ENCODE measurements at regions not wholly inside any gene's neighbourhood (a gene's known extent, or its start where the extent isn't known, plus 50 kb on each side); places are given as distances from the start of the nearest gene placed in this dataset.

DNA sequence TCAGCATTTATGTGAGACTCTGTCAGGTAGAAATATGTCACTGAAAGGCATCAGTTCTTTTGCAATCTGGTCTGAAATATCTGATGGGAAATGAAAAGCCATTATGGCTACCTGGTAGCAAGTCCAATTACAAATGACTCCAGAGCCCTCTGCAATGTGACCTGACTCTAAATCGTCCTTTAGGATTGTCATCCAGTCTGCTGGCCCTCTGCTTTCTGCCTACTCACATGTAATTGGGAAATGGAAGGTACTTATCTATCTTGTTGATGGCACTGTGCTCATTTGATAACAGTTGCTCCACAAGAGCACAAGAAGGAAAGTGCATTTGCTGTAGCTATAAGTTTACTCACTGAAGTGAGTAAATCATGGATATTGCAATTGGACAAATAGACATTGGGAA, 799.8 kb downstream of the RAPGEF2 start:
- TF ChIP-seq, protein P1, sequence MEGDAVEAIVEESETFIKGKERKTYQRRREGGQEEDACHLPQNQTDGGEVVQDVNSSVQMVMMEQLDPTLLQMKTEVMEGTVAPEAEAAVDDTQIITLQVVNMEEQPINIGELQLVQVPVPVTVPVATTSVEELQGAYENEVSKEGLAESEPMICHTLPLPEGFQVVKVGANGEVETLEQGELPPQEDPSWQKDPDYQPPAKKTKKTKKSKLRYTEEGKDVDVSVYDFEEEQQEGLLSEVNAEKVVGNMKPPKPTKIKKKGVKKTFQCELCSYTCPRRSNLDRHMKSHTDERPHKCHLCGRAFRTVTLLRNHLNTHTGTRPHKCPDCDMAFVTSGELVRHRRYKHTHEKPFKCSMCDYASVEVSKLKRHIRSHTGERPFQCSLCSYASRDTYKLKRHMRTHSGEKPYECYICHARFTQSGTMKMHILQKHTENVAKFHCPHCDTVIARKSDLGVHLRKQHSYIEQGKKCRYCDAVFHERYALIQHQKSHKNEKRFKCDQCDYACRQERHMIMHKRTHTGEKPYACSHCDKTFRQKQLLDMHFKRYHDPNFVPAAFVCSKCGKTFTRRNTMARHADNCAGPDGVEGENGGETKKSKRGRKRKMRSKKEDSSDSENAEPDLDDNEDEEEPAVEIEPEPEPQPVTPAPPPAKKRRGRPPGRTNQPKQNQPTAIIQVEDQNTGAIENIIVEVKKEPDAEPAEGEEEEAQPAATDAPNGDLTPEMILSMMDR (IDR thresholded peaks at IDR 0.05; ENCODE audit: low read depth, low read length) = no peak
- no peak for TF ChIP-seq EZH2phosphoT487 (IDR thresholded peaks at IDR 0.05; ENCODE audit: low read depth)

Measured in OCI-LY3 (cell line).